ENCODE measurements at regions not wholly inside any gene's neighbourhood (a gene's known extent, or its start where the extent isn't known, plus 50 kb on each side); places are given as distances from the start of the nearest gene placed in this dataset.
A peak's percentile ranks its signal among the peaks of the same experiment; 100 is the strongest.
"Not testable (repeated sequence)": the region's sequence is repeated elsewhere in the genome, so short reads cannot be mapped to it uniquely, and the experiment has no call there.

- H3K4me3 Mint-ChIP-seq; H3K27ac Mint-ChIP-seq; H3K36me3 Mint-ChIP-seq (ENCODE audit: low read depth); DNase-seq; intact Hi-C loops (cut with micrococcal nuclease); H3K9me3 Mint-ChIP-seq; H3K4me1 Mint-ChIP-seq; H3K27me3 Mint-ChIP-seq: not testable (repeated sequence)
Measured at GRCh38 chr9:62526306-62526705, 1336.5 kb downstream of the SPATA31A7 start.

GRCh38 chr9:62532162-62532776 lies 1342.4 kb downstream of the SPATA31A7 start:
- H3K27me3 Mint-ChIP-seq; H3K9me3 Mint-ChIP-seq; intact Hi-C loops (cut with micrococcal nuclease); H3K27ac Mint-ChIP-seq; H3K36me3 Mint-ChIP-seq (ENCODE audit: low read depth); H3K4me1 Mint-ChIP-seq: not testable (repeated sequence)
- H3K4me3 Mint-ChIP-seq, result peak overlapping the region; percentile 85
- DNase-seq, result peak; percentile 57

- H3K4me1 Mint-ChIP-seq; H3K9me3 Mint-ChIP-seq; H3K27me3 Mint-ChIP-seq; intact Hi-C loops (cut with micrococcal nuclease); H3K36me3 Mint-ChIP-seq (ENCODE audit: low read depth): not testable (repeated sequence)
- peak; percentile 57 for DNase-seq
- peak overlapping the region; percentile 77 for H3K27ac Mint-ChIP-seq
- H3K4me3 Mint-ChIP-seq, result peak overlapping the region; percentile 85
Measured at GRCh38 chr9:62532777-62533173, 1342.9 kb downstream of the SPATA31A7 start.

DNA sequence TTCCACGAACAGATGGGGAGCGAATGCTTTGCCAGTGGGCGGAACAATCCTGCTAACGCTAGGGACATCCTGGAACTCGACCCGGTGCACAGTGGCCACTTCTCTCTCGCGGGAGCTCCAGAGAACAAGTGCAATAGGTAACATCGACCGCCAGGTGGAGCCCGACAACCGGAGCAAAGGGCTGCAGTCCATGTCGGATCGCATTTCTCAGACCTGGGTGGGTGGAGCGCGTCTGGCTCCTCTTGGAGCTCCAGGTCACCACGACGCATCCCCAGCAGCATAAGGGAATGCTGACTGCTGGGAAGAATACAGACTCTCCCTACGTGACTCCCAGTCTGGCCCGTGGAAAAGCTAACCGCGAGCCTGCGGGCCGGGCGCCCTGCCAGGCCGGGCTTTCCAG lies 1360.7 kb downstream of the SPATA31A7 start:
- H3K9me3 Mint-ChIP-seq; H3K27me3 Mint-ChIP-seq; H3K36me3 Mint-ChIP-seq (ENCODE audit: low read depth); H3K4me3 Mint-ChIP-seq; H3K4me1 Mint-ChIP-seq; intact Hi-C loops (cut with micrococcal nuclease); H3K27ac Mint-ChIP-seq: not testable (repeated sequence)
- peak; percentile 59 for DNase-seq

GRCh38 chr9:62560603-62561002 lies 1370.8 kb downstream of the SPATA31A7 start:
- DNase-seq; H3K9me3 Mint-ChIP-seq; H3K4me1 Mint-ChIP-seq; H3K27ac Mint-ChIP-seq; H3K36me3 Mint-ChIP-seq (ENCODE audit: low read depth); intact Hi-C loops (cut with micrococcal nuclease); H3K27me3 Mint-ChIP-seq; H3K4me3 Mint-ChIP-seq: not testable (repeated sequence)

- peak; percentile 62 for DNase-seq
- H3K4me1 Mint-ChIP-seq; H3K27ac Mint-ChIP-seq; H3K4me3 Mint-ChIP-seq; H3K9me3 Mint-ChIP-seq; H3K36me3 Mint-ChIP-seq (ENCODE audit: low read depth); intact Hi-C loops (cut with micrococcal nuclease); H3K27me3 Mint-ChIP-seq: not testable (repeated sequence)
Measured at GRCh38 chr9:62565132-62565531, 1375.3 kb downstream of the SPATA31A7 start.

GRCh38 chr9:62566430-62566829 lies 1376.6 kb downstream of the SPATA31A7 start:
- H3K36me3 Mint-ChIP-seq (ENCODE audit: low read depth); H3K4me1 Mint-ChIP-seq; H3K9me3 Mint-ChIP-seq; H3K27me3 Mint-ChIP-seq; DNase-seq; H3K27ac Mint-ChIP-seq; intact Hi-C loops (cut with micrococcal nuclease); H3K4me3 Mint-ChIP-seq: not testable (repeated sequence)

GRCh38 chr9:62597128-62597527 lies 1407.3 kb downstream of the SPATA31A7 start:
- DNase-seq; intact Hi-C loops (cut with micrococcal nuclease); H3K9me3 Mint-ChIP-seq; H3K27me3 Mint-ChIP-seq; H3K4me1 Mint-ChIP-seq; H3K36me3 Mint-ChIP-seq (ENCODE audit: low read depth); H3K4me3 Mint-ChIP-seq; H3K27ac Mint-ChIP-seq: not testable (repeated sequence)

Data from activated CD4-positive, alpha-beta T cell treated with anti-CD3 and anti-CD28 coated beads, Interleukin-2, amount 10 ng/mL, durations not matched to agents 24 days and 14 days (primary cell).